Stimulated activated CD4-positive, alpha-beta T cell treated with anti-CD3 and anti-CD28 coated beads, Interleukin-1b, Interleukin-23, amount 100 ng/mL, for 1 hour (primary cell): ENCODE measurements at regions not wholly inside any gene's neighbourhood (a gene's known extent, or its start where the extent isn't known, plus 50 kb on each side); places are given as distances from the start of the nearest gene placed in this dataset.
"Not testable (repeated sequence)": the region's sequence is repeated elsewhere in the genome, so short reads cannot be mapped to it uniquely, and the experiment has no call there.

Experiments
- DNase-seq, 2 donors: peaks; one replicate each; pipeline ENCODE4 v3.0.0-alpha.2; 2020; ENCODE audit warnings: low read depth in 2 of 2

GRCh38 chr10:11667756-11668155 is 56.3 kb upstream of the USP6NL start:
- DNase-seq: no peak

DNA sequence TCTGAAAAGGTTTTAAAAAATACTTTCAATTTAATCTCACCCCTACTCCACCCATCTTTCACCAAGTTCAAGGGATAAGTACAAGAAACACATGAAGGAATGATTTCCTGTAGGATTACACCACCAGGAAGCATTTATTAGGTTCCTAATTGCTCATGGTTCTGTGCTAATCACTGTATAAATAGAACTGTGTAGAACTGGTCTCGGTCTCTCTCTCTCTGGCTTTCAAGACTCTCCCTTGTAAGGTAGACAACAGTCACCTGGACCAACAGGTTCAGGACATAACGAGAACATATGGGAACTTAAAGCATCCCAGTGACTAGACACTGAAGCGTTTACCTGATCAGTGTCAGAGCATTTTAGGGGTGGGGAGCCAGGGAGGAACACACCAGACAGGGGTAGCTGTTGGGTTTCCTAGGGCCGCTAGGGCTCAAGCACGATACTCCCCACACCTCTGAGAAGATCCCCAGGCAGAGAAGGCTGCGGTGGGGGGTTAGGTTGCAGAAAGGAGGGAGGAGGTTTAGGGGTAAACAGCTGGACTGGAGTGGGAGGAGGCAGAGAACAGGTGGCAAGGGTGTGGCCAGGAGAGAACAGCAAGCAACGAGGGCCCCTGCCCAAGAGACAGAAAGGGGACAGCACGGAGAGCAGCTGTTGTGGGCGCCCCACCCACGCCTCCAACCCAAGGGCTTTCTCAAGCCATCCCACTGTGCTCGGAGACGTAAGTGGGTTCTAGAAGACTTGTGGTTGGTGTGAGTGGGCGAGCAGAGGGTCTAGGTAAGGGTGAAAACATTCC is 52.5 kb upstream of the USP6NL start:
- DNase-seq: no peak

DNA sequence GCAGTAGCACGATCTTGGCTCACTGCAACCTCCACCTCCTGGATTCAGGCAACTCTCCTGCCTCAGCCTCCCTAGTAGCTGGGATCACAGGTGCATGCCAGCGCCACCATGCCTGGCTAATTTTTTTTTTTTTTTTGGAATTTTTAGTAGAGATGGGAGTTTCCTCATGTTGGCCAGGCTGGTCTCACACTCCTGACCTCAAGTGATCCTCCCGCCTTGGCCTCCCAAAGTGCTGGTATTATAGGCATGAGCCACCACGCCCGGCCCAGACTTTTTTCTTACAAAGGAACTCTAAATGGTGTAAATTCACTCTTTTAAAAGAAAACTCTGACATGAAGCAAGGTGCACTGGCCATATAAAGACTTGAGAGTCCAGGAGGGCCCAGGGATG is 51.7 kb upstream of the USP6NL start:
- not testable (repeated sequence) for DNase-seq

DNA sequence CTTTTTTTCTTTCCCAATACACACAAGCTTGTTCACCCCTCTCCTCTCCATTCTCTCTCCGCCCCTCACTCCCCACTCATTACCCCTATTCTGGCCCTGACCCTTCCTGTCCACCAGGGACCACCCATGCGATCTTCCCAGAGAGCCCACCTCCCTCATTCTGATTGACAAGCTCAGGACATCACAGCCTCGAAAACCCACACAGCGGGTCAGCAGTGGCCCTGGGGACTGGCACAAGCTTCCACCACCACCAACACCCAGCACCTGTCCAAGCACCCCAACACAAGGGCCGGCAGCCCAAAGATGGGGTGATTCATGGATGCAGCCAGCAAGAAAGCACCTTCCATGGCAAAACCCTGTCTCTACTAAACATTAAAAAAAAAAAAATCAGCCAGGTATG is 50.0 kb upstream of the USP6NL start:
- no peak for DNase-seq
